Stomach (tissue), 8 donors: ENCODE measurements at regions not wholly inside any gene's neighbourhood (a gene's known extent, or its start where the extent isn't known, plus 50 kb on each side); places are given as distances from the start of the nearest gene placed in this dataset.

ENCODE experiments used
- DNase-seq, 2 donors: peaks; one replicate each; pipeline versions ENCODE4 v3.0.0 to v3.0.0-alpha.2; 2013 to 2019
- H3K27ac ChIP-seq, 5 donors: fragments of 200-600 bp in 4 of 5; sonication (generic) in 4 of 5; one replicate each; pipeline ENCODE4 v1.5.1; 2013 to 2019; ENCODE audit warnings: mild to moderate bottlenecking in 1 of 5, moderate library complexity in 1 of 5
- H3K27me3 ChIP-seq, 3 donors: fragments of 200-600 bp; sonication (generic); one replicate each; pipeline ENCODE4 v1.5.1; 2017 to 2019; ENCODE audit warnings: mixed run types in 1 of 3
- H3K36me3 ChIP-seq, 4 donors: fragments of 200-600 bp; sonication (generic); 1 replicate in 3 of 4; 2 replicates in 1 of 4; pipeline ENCODE4 v1.5.1; 2016 to 2019
- H3K4me1 ChIP-seq, 4 donors: fragments of 200-600 bp; sonication (generic); one replicate each; pipeline ENCODE4 v1.5.1; 2016 to 2019
- H3K4me3 ChIP-seq, 4 donors: fragments of 200-600 bp; sonication (generic) in 3 of 4; one replicate each; pipeline ENCODE4 v1.5.1; 2016 to 2019; ENCODE audit warnings: mild to moderate bottlenecking in 1 of 4
- H3K9me3 ChIP-seq, 4 donors: fragments of 200-600 bp; sonication (generic); one replicate each; pipeline ENCODE4 v1.5.1; 2016 to 2019
- CTCF ChIP-seq, 7 experiments: fragments of 450-650 bp in 4 of 7; fragments of 200-600 bp in 3 of 7; sonication (generic) in 3 of 7; IDR thresholded peaks; one replicate each; pipeline ENCODE4 v1.5.1; 2016 to 2019; ENCODE audit warnings: antibody characterized with exemption in 7 of 7, control low read depth in 2 of 7, mild to moderate bottlenecking in 1 of 7
- EP300 ChIP-seq: sonication (generic); formaldehyde crosslinking; IDR thresholded peaks from one replicate; pipeline ENCODE4 v1.6.1; 2017; ENCODE audit warnings: antibody characterized with exemption
- POLR2A ChIP-seq, 4 donors: fragments of 450-650 bp; IDR thresholded peaks; one replicate each; pipeline ENCODE4 v1.6.1; 2016; ENCODE audit warnings: antibody characterized with exemption in 4 of 4, control low read depth in 2 of 4, mild to moderate bottlenecking in 1 of 4, moderate library complexity in 1 of 4
- POLR2AphosphoS5 ChIP-seq, 3 donors: sonication (generic); formaldehyde crosslinking; IDR thresholded peaks; one replicate each; pipeline ENCODE4 v1.6.1; 2016; ENCODE audit warnings: antibody characterized with exemption in 3 of 3
- WGBS, 5 donors: extraction: QIAGEN DNeasy Blood & Tissue Kit in 3 of 5; methylation state at CpG; one replicate each; pipeline versions ENCODE4 v1.1.5 to v1.1.7; 2013 to 2018; 5-methylcytosine and 5-hydroxymethylcytosine counted together
- intact Hi-C: fragments of 100-400 bp; cut with DNase I; formaldehyde crosslinking; loops from one replicate; pipeline ENCODE4 v1.15.1; 2023; ENCODE audit warnings: low total_unique reads
- donor health status: healthy with polysubstance abuse.
- donor health status: Bipolar disorder and iron deficiency.
- donor health status: healthy.

DNA sequence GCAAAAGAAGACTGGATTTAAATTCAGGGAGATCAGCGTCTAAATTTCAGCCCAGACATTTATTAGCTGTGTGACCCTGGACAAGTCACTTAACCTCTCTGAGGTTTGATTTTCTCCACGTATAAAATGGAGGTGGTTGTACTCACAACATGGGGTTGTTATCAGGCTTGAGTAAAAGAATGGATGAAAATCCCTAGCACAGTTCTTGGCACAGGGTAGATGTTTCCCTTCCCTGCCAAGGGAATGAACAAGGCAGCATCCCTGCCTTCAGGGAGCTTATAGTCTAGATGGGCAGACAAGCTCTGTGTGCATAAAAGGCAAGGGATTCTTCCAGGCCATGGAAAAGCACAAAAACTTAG is 50.2 kb upstream of the MRPS22 start:
- H3K36me3 ChIP-seq: no peaks in the 10 kb centered on the region
- intact Hi-C loops: no loop called here
- H3K4me3 ChIP-seq: no peak overlapping the region
- H3K27me3 ChIP-seq: no peaks in the 10 kb centered on the region
- WGBS, 5 donors: 83 to 93% (median 89%) methylated on average over 2 of the region's 2 CpGs
- no peaks in the 10 kb centered on the region for H3K9me3 ChIP-seq
- no peak overlapping the region for H3K27ac ChIP-seq
- H3K4me1 ChIP-seq: no peaks in the 10 kb centered on the region
- TF ChIP-seq POLR2A (IDR thresholded peaks at IDR 0.05) (no peak), POLR2AphosphoS5 (IDR thresholded peaks at IDR 0.05) (no peak), EP300 (no peak), CTCF (IDR thresholded peaks at IDR 0.05) (no peak)
- no peak for DNase-seq
